ENCODE measurements at regions not wholly inside any gene's neighbourhood (a gene's known extent, or its start where the extent isn't known, plus 50 kb on each side); places are given as distances from the start of the nearest gene placed in this dataset.

DNA sequence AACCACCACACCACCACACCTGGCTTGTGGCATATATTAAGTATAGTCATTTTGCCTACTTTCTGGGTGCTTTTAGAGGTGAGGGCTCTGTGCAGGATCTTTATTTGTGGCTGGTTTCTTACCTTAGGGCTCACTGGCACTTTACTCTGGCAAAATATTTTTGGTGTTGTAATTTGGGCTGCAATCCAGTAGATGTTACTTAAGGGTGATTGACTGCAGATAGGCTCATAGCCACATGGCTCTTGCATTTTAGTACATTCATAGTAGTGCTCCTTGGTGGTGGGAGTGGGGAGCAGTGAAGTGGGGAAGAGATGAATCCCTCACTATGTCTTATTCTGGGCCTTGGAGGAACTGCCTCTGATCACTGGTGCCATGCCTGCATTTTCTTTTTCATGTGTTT, 376.1 kb upstream of the GRIN3A start:
- no peak for DNase-seq

DNA sequence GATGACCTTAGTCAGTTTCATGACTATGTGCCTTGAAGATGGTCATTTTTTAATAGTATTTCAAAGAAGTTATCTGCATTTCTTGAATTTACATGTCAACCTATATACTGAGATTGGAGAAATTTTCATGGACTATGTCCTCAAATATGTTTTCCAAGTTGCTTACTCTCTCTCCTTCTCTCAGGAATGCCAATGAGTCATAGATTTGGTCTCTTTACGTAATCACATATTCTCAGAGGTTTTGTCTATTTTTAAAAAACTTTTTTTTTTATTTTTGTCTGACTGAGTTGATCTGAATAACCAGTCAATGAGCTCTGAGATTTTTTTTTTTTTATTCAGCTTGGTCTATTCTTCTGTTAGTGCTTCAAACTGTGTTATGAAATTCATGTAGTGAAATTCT, 374.7 kb upstream of the GRIN3A start:
- no peak for DNase-seq

- DNase-seq, result no peak
These were observed 368.0 kb upstream of the GRIN3A start for GRCh38 chr9:102106439-102106838.

- no peak for DNase-seq
These were observed 363.3 kb upstream of the GRIN3A start for GRCh38 chr9:102101723-102102122.

DNA sequence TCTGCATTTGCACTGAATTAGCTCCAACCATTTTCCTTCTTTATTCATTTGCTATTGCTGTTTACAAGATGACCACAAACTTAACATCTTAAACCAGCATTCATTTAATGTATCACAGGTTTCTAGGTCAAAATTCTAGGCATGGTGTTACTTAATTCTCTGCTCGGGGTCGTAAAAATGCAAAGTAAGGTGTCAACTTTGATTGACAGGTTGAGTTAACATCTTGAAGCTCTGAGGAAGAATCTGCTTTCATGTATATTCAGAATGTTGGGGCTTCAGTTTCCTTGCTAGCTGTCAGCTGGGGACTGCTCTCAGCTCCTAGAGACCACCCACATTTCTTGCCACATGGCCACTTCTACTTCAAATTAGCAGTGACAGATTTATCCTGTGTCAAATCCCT, 348.7 kb upstream of the GRIN3A start:
- no peak for DNase-seq

DNA sequence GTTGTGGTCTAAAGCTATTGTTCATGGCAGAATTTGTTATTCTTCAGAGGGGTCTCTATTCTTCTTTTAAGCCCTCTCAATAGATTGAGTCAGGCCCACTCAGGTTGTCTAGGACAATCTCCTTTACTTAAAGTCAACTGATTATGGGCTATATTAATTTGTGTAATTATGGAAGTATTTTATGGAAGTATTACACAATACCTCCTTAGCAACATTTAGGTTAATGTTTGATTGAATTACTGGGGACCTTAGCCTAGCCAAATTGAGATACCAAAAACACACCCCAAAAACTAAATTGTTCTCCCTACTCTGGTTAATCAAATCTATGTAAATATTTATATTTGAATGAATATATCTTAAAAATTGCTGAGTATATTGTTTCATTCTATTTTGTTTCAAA, 347.1 kb upstream of the GRIN3A start:
- DNase-seq, result no peak

DNA sequence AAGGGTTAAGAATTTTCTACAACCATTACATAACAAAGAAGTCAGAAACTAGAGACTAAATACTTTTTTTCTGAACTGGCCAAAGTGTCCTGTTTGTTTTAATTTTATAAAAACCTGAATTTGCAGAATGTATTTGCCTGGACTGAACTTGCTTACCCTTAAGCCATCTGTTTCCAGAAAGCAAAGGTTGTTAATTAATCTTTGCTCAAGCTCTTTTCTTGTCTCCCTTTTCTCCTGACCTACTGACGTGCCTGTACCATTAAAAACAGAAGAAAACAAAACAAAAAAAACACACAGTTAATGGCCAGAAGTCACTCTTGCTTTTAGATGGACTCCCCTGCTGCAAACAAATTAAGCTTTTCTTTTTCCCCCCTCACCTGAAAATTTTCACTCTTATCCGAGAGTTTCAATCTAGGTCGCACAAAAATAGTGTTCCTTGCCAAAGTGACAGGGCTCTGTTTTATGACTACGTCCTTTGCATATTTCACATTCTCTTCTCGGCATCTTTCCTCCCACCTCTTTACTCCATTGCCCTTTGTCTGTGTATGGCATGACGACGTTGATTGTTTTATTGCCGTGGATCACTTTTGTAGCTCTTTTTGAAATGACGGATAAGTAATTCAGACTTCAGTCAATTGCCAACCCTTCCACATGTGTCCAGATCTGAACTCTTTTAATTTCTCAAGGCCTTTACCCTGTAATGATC, 333.8 kb upstream of the GRIN3A start:
- no peak for DNase-seq

DNA sequence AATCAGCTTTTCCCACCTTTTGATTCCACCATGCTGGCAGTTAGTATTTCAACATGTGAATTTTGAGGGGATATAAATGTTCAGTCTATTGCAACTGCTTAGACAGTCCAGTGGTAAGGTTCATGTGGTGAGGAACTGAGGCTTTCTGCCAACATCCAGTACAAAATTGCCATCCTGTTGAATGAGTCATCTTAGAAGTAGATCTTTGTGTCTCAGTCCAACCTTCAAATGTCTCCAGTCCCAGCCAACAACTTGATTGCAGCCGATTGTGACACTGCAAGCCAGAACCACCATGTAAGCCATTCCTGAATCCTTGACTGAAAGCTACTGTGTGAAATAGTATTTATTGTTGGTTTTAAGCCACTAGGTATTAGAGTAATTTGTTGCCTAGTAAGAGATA, 331.5 kb upstream of the GRIN3A start:
- no peak for DNase-seq

GRCh38 chr9:102054811-102055210, 316.4 kb upstream of the GRIN3A start:
- no peak for DNase-seq

DNA sequence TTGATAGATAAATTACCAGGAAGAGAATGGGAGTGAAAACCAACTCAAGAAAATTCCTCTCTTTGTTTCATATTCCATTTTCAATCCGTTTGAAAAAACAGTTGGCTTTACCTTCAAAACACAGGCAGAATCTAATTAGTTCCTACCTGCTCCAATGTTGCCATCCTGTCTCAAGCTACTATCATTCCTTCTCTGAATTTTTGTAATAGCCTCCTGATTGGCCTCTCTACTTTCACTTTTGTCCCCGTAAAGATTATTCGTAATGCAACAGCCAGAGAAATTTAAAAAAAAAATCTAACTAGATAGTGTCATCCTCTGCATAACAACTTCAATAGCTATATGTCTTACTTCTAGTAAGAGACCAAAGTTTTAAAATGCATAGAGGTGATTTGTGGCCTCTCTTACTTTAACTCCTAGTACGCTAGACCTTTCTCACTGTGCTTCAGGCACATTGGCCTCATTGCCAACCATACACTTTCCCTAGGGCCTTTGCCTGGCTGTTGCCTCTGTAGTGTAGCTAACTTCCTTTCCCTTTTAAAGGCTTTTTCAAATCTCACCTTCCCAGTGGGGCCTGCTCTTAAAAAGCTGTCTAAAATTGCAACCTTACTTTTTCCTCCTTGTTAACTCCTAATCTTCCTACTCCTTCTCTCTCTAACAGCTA, 311.3 kb upstream of the GRIN3A start:
- no peak for DNase-seq

GRCh38 chr9:102047549-102047948, 309.1 kb upstream of the GRIN3A start:
- DNase-seq, result no peak

- DNase-seq, result no peak
These were observed 305.7 kb upstream of the GRIN3A start for GRCh38 chr9:102044133-102044532.

GRCh38 chr9:102038006-102038405, 299.6 kb upstream of the GRIN3A start:
- no peak for DNase-seq

DNA sequence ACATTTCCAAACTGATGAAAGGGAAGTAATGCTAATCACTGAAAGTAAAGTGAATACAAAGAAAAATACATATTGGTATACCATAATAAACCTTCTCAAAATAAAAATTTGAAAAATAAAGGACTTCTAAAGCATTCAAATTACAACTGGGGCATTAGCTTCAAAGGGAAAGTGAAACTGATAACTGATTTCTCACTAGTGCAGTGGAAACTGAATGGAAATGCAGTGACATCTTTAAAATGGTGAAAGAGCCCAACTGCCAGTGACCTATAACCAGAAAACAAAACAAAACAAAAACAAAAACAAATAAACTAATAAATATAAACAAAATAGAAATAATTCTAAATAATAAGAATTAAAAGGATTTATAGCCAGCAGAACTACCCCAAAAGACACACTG, 297.5 kb upstream of the GRIN3A start:
- no peak for DNase-seq

GRCh38 chr9:102032614-102033013, 294.2 kb upstream of the GRIN3A start:
- no peak for DNase-seq

DNA sequence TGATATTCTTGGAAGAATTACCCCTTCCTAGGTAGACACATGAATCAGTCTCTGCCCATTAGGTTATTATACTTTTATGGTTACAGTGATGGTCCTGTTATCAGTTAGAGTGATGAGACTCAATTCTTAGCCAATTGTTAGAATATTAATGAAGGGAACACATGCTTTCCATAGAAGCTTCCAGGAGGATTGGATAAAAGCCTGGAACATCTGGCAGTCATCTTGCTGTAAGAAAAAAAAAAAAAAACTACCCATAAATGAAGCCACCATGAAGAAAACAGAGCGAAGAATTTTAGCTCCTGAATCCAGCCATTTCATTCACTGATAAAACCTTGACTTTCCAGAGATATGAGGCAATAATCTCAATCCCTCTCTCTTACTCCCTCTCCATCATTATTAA, 262.5 kb upstream of the GRIN3A start:
- no peak for DNase-seq

- DNase-seq, result peak; percentile 71 to 96 (median 72)
These were observed 261.0 kb upstream of the GRIN3A start for GRCh38 chr9:101999441-101999840.

DNA sequence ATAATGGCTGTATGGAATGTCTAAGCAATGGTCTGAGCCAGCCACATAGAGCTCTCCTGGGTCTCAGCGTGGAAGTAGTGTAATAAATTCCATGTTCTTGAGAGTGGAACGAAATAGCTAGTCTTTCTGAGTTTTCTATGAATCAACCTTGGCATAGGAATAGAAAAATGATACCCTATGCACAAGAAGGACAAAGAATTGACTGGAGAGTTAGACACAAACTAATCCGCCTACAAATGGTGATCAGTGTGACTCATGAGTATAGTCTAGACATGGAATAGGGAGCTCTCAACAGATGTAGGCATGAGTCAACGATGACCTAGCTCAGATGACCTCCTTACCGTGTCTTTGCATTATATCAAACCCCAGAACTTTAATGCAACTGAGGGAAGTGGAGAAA, 256.8 kb upstream of the GRIN3A start:
- no peak for DNase-seq

- DNase-seq, result no peak
These were observed 255.3 kb upstream of the GRIN3A start for GRCh38 chr9:101993771-101994170.

- no peak for DNase-seq
These were observed 253.5 kb upstream of the GRIN3A start for GRCh38 chr9:101991926-101992325.

- DNase-seq, result peak in 2 of 3 experiments; percentile 25 to 72
These were observed 239.3 kb upstream of the GRIN3A start for GRCh38 chr9:101977614-101978210.

DNA sequence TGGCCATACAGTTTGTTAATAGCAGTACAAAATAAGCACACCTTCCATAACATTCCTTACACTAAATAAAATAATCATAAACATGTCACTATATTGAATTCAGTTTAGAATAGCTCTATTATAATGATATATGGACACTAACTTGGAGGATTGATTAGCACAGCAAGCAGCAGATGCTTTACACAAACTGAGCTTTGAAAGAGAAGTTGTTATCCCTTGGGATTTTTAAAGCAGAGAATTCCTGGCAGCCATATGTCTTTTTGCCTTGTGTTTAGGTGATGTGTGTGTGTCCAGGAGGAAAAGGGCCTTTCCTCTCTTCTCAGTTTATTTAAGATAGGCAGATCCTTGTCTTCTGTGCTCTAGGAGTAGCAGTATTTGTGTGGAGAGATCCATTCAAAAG, 232.2 kb upstream of the GRIN3A start:
- peak in 1 of 3 experiments; percentile 31 for DNase-seq

DNA sequence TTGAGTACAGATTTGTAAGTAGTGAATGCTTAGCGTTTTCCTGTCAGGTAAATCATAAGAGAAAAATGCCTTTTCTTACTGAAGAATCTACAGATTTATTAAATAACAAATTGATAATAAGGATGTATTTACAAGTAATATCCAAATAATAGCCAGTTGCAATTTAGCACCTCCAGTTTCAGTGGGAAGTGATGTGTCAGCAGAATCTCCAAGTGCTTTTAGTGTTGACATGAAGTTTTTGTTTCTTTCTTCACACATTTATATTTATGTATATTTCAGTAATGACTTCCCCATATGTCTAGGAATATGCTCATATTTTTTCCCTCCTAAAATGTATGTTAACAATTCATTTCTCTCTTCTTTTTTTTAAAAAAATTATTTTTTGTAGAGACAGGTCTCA, 229.9 kb upstream of the GRIN3A start:
- no peak for DNase-seq

- no peak for DNase-seq
These were observed 228.2 kb upstream of the GRIN3A start for GRCh38 chr9:101966691-101967090.

DNA sequence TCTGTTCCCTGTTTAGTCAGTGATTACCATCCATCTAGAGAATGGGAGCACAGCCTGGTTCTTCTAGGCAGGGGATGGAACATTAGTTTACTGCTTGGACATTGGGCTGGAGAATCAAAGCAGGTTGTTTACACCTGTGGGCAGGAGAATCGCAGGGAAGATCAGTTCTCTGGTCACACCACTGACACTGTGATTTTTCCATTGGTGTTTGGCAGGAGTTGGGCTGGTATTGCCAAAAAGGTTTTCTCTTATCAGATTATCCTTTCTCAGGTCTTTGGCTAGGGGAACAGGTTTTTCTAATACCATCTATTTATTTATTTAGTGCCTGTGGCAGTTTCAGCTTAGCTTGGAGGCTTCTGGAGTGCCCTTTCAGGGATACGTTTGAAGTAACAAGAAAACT, 219.3 kb upstream of the GRIN3A start:
- no peak for DNase-seq
